LHCN-M2 (cell line): ENCODE measurements at regions not wholly inside any gene's neighbourhood (a gene's known extent, or its start where the extent isn't known, plus 50 kb on each side); places are given as distances from the start of the nearest gene placed in this dataset.

Experiments
- DNase-seq: peaks from one replicate; pipeline ENCODE4 v3.0.0-alpha.2; 2012; ENCODE audit warnings: low read depth

DNA sequence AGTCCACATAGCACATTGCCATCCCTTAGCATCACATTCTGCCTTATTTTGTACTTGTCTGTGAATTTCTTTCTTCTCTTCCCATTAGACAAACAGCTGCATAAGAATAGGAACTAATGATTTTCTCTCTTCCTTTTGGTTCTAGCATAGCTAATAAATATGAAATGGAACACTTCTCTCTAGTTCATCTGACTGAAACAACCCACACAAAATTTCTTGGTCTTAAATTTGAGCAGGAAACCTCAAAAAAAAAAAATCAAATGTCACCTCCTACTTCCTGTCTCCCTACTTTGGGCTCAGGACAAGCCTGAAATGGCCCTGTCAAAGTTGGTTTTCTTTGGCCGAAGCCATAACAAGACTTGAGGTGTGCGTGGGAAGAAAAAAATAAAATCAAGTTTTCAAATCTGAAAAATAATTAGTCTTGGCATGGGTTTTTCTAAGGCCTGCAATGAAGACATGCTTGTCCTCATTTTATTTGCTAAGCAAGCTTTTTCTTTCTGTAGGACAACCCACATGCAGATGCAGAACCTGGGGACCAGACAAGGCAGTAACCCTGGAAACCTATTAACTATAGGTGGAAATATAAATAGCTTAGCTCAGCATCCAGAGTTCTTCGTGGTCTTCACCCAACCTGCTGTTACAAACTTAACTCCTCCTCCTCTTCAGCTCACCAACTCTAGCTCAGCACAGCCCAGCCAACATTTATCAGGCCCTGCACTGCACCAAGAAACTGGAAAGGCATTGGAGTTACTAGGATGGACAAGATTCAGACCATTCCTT lies 523.5 kb upstream of the KLF4 start:
- no peak for DNase-seq

- DNase-seq: no peak
Observed at GRCh38 chr9:108012405-108012804, 522.8 kb upstream of the KLF4 start.

- DNase-seq: no peak
Observed at GRCh38 chr9:108003526-108003925, 514.0 kb upstream of the KLF4 start.

GRCh38 chr9:108002371-108002956 lies 512.9 kb upstream of the KLF4 start:
- no peak for DNase-seq

DNA sequence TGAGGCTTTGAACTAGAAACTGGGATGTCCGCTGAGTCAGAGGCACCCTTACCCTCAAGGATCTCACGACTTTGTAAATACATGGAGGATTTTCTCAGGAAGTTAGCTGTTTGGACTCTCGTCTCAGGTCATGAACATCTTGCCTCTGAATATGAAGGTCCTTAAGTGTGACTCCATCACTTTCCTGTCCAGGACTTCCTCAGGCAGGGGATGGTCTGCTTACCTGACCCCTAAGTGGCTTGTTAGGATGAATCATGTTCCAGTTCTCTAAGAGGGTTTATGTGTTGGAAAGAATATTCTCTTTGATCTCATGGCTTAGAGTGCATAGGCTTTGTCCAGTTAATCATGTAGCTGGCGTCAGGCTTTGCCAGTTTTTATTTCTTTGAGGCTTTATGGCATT lies 511.7 kb upstream of the KLF4 start:
- no peak for DNase-seq

GRCh38 chr9:107999890-108000289 lies 510.3 kb upstream of the KLF4 start:
- no peak for DNase-seq

DNA sequence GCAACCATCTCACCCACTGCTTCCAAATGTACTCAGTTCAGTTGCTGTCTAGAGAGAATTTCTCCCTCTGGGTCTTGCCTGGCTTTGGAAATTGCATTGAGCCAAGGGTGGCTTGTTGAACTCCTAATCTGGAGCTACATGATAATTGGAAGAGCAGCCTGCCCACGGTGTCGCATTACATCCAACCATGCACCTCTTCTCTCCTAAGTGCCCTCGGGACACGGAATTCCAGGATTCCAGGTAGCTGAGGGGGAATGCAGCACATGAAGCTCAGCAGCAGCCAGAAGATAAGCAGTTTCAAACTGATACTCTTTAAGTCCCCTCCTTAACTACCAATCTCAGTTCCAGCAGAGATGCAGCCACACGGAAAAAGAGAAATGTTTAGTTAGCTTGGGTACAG lies 509.4 kb upstream of the KLF4 start:
- no peak for DNase-seq

DNA sequence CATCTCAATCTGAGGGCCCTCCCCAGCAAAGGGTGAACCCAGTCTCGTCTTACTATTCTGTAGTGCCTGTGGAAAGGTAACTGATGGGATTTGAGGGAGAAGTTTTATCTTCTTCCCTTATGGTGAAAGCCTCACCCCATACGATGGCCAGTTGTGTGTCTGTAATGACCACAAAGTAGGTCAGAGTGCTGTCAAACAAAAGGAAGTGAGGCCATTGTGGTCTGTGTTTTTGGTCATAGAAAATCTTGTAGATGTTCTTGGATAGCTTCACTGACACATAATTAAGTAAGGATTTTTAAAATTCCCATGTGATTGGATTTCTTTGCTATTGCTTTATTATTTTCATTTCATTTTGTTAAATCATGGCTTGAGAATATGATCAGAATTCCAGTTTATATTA lies 505.1 kb upstream of the KLF4 start:
- DNase-seq: no peak

GRCh38 chr9:107992271-107992670 lies 502.7 kb upstream of the KLF4 start:
- DNase-seq: no peak

DNA sequence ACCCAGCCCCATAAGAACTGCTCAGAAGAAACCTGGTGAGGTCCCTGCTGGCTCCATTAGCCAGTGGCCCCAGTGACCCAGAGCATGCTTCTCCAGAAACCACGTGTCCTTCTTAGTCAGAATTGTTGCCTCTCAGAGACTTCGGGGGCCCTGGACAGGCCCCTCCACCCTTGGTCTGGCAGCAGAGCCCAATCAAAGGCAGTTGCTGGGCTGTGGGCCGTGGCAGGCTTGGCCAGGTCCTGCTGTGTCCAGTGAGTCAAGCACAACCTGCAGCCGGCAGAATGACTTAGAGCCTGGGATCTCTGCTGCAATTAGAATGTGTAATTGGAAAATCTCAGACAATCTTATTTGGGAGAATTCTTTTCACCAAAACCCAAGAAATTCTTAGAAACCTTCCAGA lies 502.0 kb upstream of the KLF4 start:
- no peak for DNase-seq

DNA sequence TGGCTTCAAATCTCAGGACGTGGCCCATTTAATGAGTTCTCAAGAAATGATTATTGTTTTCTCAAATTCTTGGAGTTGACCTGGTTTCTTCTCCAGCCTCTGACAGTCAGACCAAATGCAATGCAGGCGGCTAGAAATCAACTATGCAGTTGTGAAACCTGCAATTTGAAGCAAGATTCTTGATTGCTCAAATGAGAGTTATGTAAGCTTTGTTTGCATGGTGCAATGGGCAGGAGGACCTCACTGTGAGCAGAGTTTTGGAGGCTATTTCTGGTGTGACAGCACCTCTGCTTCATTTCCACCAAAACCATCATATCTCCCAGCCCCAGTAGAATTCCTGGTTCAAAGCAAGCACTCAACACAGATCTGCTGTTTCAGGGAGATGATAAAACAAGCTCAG lies 500.0 kb upstream of the KLF4 start:
- DNase-seq: no peak

- no peak for DNase-seq
Observed at GRCh38 chr9:107989099-107989498, 499.5 kb upstream of the KLF4 start.

DNA sequence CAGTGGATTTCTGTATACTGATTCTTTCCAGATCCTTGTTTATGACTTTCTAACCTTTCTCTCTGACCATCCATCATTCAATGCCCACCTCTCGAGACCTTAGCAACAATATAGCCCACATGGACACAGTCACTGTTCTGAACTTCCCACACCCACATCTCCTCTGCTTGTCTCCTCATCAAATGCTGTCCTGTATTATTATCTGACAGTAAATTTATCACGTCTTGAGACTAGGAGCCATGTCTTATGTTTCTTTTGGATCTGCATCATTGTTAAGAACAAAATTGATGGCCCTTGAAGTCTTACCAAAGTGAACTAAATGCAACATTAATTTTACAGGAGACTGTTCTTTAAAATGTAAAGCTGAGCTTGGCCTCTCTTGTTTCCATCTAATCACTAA lies 495.4 kb upstream of the KLF4 start:
- DNase-seq: no peak

DNA sequence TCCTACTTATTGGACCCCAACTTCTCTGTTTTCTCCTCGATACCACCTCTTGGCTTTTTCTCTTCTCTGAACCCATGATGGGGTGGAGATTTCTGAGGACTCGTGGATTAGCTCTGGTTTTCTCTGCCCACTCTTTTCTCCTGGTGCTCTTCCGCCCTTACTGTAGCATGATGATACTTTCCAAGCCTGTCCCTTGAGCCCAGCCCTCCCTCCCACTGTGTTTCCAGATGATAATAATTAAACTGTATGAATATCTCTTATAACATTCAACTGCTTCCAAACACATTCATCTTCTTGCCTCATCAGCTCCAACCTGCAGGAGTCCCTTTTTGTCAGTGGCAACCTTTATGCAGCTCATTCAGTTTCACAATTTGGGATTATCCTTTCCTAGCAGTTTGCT lies 494.2 kb upstream of the KLF4 start:
- no peak for DNase-seq

GRCh38 chr9:107983181-107983603 lies 493.6 kb upstream of the KLF4 start:
- peak; percentile 63 for DNase-seq

DNA sequence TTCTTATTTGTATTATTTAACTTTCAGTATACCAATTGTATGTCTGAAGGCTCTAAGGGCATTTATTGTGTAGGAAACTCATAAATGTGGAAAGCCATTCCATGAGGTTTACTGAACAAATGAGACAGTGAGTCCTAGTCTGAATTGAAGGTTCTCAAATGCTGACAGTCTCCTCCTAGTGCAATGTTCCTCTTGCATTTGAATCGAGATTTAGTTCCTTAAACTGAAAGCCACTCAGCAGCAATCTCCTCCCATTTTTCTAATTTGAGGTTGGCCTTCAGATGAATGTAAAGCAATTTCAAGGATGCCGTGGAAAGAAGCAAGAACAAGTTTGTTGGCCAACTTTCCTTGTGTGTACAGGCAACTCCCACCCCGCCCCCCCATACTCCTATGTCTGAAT lies 493.2 kb upstream of the KLF4 start:
- DNase-seq: no peak

DNA sequence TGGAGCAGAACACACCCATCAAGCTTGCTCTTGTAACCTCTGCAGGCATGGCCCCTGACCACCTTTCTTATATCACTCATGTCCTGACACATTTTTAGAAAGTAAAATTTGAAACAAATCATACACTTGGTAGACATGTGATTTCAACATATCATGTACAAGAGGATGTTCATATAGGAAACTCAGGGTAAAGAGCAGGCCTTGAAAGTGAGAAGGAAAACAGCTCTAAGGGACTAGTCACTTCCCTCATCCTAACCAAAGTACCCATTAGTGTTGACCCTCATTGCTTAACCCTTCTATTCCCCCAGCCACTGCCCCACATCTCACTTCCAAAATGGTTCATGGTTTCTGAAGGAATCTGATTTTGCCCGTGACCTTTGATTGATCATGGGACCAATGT lies 492.4 kb upstream of the KLF4 start:
- DNase-seq: no peak

GRCh38 chr9:107980984-107981383 lies 491.4 kb upstream of the KLF4 start:
- DNase-seq: no peak

DNA sequence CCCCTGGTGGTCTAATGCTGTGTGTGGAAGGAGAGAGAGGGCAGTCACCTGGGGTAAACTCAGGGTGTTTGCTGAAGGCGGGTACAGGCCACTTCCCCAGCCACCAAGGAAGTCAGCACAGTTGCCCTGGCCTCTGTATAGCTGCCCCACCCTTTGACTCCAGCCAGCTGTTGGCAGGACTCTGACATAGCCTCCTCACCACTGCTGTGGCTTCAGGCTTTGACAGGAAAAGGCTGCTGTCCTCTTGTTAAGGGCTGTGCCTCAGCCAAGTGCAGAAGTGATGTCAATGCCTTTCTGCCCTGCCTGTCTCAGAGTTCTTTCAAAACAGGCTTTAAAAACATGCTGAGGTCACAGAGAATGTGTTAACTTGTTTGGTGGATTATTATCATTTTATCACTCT lies 487.2 kb upstream of the KLF4 start:
- peak; percentile 54 for DNase-seq

- DNase-seq: no peak
Observed at GRCh38 chr9:107975426-107976010, 485.9 kb upstream of the KLF4 start.

DNA sequence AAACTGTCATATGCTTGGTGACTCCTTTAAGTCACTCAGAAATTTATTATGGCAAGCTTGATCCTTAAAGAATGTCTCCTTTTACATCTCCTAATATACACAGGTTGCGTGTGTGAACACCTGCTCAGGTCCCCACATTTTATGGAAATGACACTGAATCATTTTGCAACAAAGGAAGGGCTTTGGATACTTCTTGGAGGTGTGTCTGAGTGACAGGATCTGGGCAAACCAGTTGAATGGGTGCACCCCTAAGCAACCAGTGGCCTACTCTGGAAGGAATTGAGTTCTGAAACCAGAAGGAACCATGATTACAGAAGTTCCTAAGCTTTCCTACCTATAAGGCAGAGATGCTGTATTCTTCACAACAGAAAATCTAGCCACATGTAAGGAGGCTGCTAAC lies 483.9 kb upstream of the KLF4 start:
- no peak for DNase-seq

GRCh38 chr9:107972346-107972745 lies 482.8 kb upstream of the KLF4 start:
- no peak for DNase-seq

DNA sequence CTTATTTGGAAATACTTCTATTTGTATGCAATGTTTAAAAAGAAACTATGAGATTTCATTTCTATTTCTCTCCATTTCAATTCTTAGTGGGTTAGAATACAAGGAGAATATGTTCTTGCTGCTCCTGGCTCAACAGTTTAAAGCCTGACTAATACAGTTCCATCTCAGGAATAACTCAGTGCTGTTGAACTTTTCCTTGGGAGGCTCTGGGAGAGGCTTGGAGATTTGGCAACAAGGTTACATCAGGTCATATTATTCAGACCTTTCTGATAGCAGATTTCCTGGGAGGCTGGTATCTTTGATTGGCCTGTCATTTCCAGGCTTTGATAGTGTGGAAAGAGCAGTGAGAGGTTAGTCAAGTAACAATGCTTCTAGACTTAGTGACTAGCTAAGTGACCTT lies 481.7 kb upstream of the KLF4 start:
- no peak for DNase-seq
